ENCODE measurements at regions not wholly inside any gene's neighbourhood (a gene's known extent, or its start where the extent isn't known, plus 50 kb on each side); places are given as distances from the start of the nearest gene placed in this dataset.

- DNase-seq (ENCODE audit: low read depth) = no peak
Measured at GRCh38 chr9:24488896-24489295, 56.8 kb downstream of the IZUMO3 start.

GRCh38 chr9:24487946-24488345, 57.8 kb downstream of the IZUMO3 start:
- no peak for DNase-seq (ENCODE audit: low read depth)

- peak; percentile 14 for DNase-seq (ENCODE audit: low read depth)
Measured at GRCh38 chr9:24487250-24487861, 58.3 kb downstream of the IZUMO3 start.

- no peak for DNase-seq (ENCODE audit: low read depth)
Measured at GRCh38 chr9:24479361-24480059, 66.2 kb downstream of the IZUMO3 start.

- no peak for DNase-seq (ENCODE audit: low read depth)
Measured at GRCh38 chr9:24464319-24464951, 81.3 kb downstream of the IZUMO3 start.

GRCh38 chr9:24462951-24463350, 82.7 kb downstream of the IZUMO3 start:
- DNase-seq (ENCODE audit: low read depth) = no peak

- no peak for DNase-seq (ENCODE audit: low read depth)
Measured at GRCh38 chr9:24460781-24461180, 84.9 kb downstream of the IZUMO3 start.

- DNase-seq (ENCODE audit: low read depth) = no peak
Measured at GRCh38 chr9:24459953-24460352, 85.7 kb downstream of the IZUMO3 start.

GRCh38 chr9:24451346-24451745, 94.4 kb downstream of the IZUMO3 start:
- DNase-seq (ENCODE audit: low read depth) = no peak

GRCh38 chr9:24449976-24450375, 95.7 kb downstream of the IZUMO3 start:
- no peak for DNase-seq (ENCODE audit: low read depth)

GRCh38 chr9:24439456-24439855, 106.2 kb downstream of the IZUMO3 start:
- no peak for DNase-seq (ENCODE audit: low read depth)

- DNase-seq (ENCODE audit: low read depth) = no peak
Measured at GRCh38 chr9:24438876-24439275, 106.8 kb downstream of the IZUMO3 start.

- DNase-seq (ENCODE audit: low read depth) = no peak
Measured at GRCh38 chr9:24436761-24437160, 108.9 kb downstream of the IZUMO3 start.

GRCh38 chr9:24434183-24434582, 111.5 kb downstream of the IZUMO3 start:
- DNase-seq (ENCODE audit: low read depth) = no peak

GRCh38 chr9:24416136-24416535, 129.6 kb downstream of the IZUMO3 start:
- DNase-seq (ENCODE audit: low read depth) = no peak

- DNase-seq (ENCODE audit: low read depth) = peak; percentile 9
Measured at GRCh38 chr9:24413651-24414050, 132.0 kb downstream of the IZUMO3 start.

- DNase-seq (ENCODE audit: low read depth) = no peak
Measured at GRCh38 chr9:24398466-24398865, 147.2 kb downstream of the IZUMO3 start.

GRCh38 chr9:24391095-24391494, 154.6 kb downstream of the IZUMO3 start:
- DNase-seq (ENCODE audit: low read depth) = no peak

- DNase-seq (ENCODE audit: low read depth) = no peak
Measured at GRCh38 chr9:24385077-24385476, 160.6 kb downstream of the IZUMO3 start.

- no peak for DNase-seq (ENCODE audit: low read depth)
Measured at GRCh38 chr9:24382566-24382965, 163.1 kb downstream of the IZUMO3 start.

- no peak for DNase-seq (ENCODE audit: low read depth)
Measured at GRCh38 chr9:24381205-24381604, 164.5 kb downstream of the IZUMO3 start.

- DNase-seq (ENCODE audit: low read depth) = no peak
Measured at GRCh38 chr9:24359046-24359445, 186.7 kb downstream of the IZUMO3 start.

GRCh38 chr9:24351973-24352372, 193.7 kb downstream of the IZUMO3 start:
- no peak for DNase-seq (ENCODE audit: low read depth)

GRCh38 chr9:24351258-24351657, 194.4 kb downstream of the IZUMO3 start:
- no peak for DNase-seq (ENCODE audit: low read depth)
